Heart left ventricle (tissue), 13 donors: ENCODE measurements at regions not wholly inside any gene's neighbourhood (a gene's known extent, or its start where the extent isn't known, plus 50 kb on each side); places are given as distances from the start of the nearest gene placed in this dataset.

Experiments
- POLR2A ChIP-seq, 2 donors: fragments of 450-650 bp; IDR thresholded peaks; one replicate each; pipeline ENCODE4 v1.6.1; 2017; ENCODE audit warnings: antibody characterized with exemption in 2 of 2, mild to moderate bottlenecking in 2 of 2, moderate library complexity in 2 of 2
- TF ChIP-seq, protein P1 (sequence below), 12 donors: fragments of 200-600 bp; sonication (generic) in 4 of 12; IDR thresholded peaks; one replicate each; pipeline versions ENCODE4 v1.5.0 to v1.8.0; 2018 to 2022; ENCODE audit warnings: antibody characterized with exemption in 12 of 12, mild to moderate bottlenecking in 5 of 12
- donor health status: ischemic (EF 13 %, LVEDD 7.1; RV severe dilation, severe dysfunction).
- donor health status: DM: no; HTN: yes; CAD: no.
- donor health status: DM: no; HTN: no; CAD: no.
- donor health status: ischemic (EF 25% LVEDD 6.9; RV normal size, moderate dysfunction).
- donor health status: ischemic (EF 25% LVEDD 5.7; RV mildly dilated, moderate dysfunction).
- donor health status: ischemic (EF 35%, LVEDD 5.7; RV mildly dilated, moderate dysfunction).
- donor health status: nonischemic (EF 11% LVEDD 7.7; RV severe dilation, severe dysfunction).
- donor health status: DM: yes; HTN: yes; CAD: no.
- donor health status: PGD.
- donor health status: ischemic (EF 29% LVEDD 5.4; RV normal size, mild dysfunction).
- donor health status: nonischemic (EF 23%, LVEDD 6.1; RV moderate dilation, normal function).

DNA sequence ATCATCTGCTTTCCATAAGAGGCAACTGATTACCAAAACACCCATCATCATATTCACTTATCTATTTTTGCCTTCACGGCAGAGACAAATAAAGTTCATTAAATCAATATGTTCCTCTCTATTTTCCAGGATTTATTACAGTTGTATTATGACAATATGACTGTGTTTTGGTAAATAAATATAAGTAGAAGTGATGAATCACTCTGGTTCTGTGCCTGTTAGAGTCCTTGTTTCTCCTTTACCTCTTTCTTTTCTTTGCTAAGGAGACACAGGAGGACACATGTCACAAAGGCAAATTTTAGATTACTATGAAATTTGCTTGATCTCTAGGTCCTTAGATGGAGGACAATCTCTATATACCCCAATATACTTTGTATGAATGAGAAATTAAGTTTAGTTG lies 152.6 kb upstream of the PLSCR5 start:
- TF ChIP-seq, protein P1, sequence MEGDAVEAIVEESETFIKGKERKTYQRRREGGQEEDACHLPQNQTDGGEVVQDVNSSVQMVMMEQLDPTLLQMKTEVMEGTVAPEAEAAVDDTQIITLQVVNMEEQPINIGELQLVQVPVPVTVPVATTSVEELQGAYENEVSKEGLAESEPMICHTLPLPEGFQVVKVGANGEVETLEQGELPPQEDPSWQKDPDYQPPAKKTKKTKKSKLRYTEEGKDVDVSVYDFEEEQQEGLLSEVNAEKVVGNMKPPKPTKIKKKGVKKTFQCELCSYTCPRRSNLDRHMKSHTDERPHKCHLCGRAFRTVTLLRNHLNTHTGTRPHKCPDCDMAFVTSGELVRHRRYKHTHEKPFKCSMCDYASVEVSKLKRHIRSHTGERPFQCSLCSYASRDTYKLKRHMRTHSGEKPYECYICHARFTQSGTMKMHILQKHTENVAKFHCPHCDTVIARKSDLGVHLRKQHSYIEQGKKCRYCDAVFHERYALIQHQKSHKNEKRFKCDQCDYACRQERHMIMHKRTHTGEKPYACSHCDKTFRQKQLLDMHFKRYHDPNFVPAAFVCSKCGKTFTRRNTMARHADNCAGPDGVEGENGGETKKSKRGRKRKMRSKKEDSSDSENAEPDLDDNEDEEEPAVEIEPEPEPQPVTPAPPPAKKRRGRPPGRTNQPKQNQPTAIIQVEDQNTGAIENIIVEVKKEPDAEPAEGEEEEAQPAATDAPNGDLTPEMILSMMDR (IDR thresholded peaks at IDR 0.05): no peak
- TF ChIP-seq POLR2A (IDR thresholded peaks at IDR 0.05): no peak
